HG02642 (cell line): ENCODE measurements at regions not wholly inside any gene's neighbourhood (a gene's known extent, or its start where the extent isn't known, plus 50 kb on each side); places are given as distances from the start of the nearest gene placed in this dataset.

Experiments
- ATAC-seq: cut with Tn5 transposase; IDR thresholded peaks from one replicate; pipeline ENCODE4 v1.9.1; 2021; ENCODE audit warnings: mild to moderate bottlenecking; ENCODE audit not compliant: unreplicated experiment, poor library complexity

- no peak for ATAC-seq
Observed at GRCh38 chr13:88068316-88068715, 397.1 kb downstream of the SLITRK5 start.

- ATAC-seq, result no peak
Observed at GRCh38 chr13:88068975-88069374, 397.8 kb downstream of the SLITRK5 start.

GRCh38 chr13:88071371-88071770, 400.2 kb downstream of the SLITRK5 start:
- ATAC-seq, result no peak

GRCh38 chr13:88074794-88075510, 403.8 kb downstream of the SLITRK5 start:
- ATAC-seq, result no peak

GRCh38 chr13:88085036-88085435, 413.9 kb downstream of the SLITRK5 start:
- no peak for ATAC-seq

GRCh38 chr13:88086577-88086976, 415.4 kb downstream of the SLITRK5 start:
- ATAC-seq, result no peak

- ATAC-seq, result no peak
Observed at GRCh38 chr13:88097541-88097940, 426.4 kb downstream of the SLITRK5 start.

GRCh38 chr13:88103824-88104223, 432.7 kb downstream of the SLITRK5 start:
- ATAC-seq, result no peak

- ATAC-seq, result no peak
Observed at GRCh38 chr13:88104576-88104975, 433.4 kb downstream of the SLITRK5 start.

- no peak for ATAC-seq
Observed at GRCh38 chr13:88107570-88107969, 436.4 kb downstream of the SLITRK5 start.

GRCh38 chr13:88112526-88112925, 441.4 kb downstream of the SLITRK5 start:
- no peak for ATAC-seq

- no peak for ATAC-seq
Observed at GRCh38 chr13:88115976-88116375, 444.8 kb downstream of the SLITRK5 start.

GRCh38 chr13:88118952-88119351, 447.8 kb downstream of the SLITRK5 start:
- ATAC-seq, result no peak

- no peak for ATAC-seq
Observed at GRCh38 chr13:88124142-88124541, 453.0 kb downstream of the SLITRK5 start.

GRCh38 chr13:88125055-88125454, 453.9 kb downstream of the SLITRK5 start:
- no peak for ATAC-seq

- ATAC-seq, result no peak
Observed at GRCh38 chr13:88136098-88136790, 465.1 kb downstream of the SLITRK5 start.

GRCh38 chr13:88142653-88143052, 471.5 kb downstream of the SLITRK5 start:
- ATAC-seq, result no peak

GRCh38 chr13:88144580-88144979, 473.4 kb downstream of the SLITRK5 start:
- ATAC-seq, result no peak

- ATAC-seq, result no peak
Observed at GRCh38 chr13:88153353-88153752, 482.2 kb downstream of the SLITRK5 start.

- no peak for ATAC-seq
Observed at GRCh38 chr13:88154001-88154400, 482.8 kb downstream of the SLITRK5 start.

- no peak for ATAC-seq
Observed at GRCh38 chr13:88162076-88162702, 491.0 kb downstream of the SLITRK5 start.
